GM12864 (cell line): ENCODE measurements at regions not wholly inside any gene's neighbourhood (a gene's known extent, or its start where the extent isn't known, plus 50 kb on each side); places are given as distances from the start of the nearest gene placed in this dataset.
"Not testable (repeated sequence)": the region's sequence is repeated elsewhere in the genome, so short reads cannot be mapped to it uniquely, and the experiment has no call there.

Experiments used
- DNase-seq: peaks from one replicate; pipeline ENCODE4 v3.0.0-alpha.2; 2011; ENCODE audit warnings: low read depth
- H3K4me3 ChIP-seq: 2 replicates; pipeline ENCODE4 v1.5.1; 2011; ENCODE audit warnings: mild to moderate bottlenecking, low read depth, low read length, control low read depth
- CTCF ChIP-seq: IDR thresholded peaks from 2 replicates; pipeline ENCODE4 v1.5.1; 2011; ENCODE audit warnings: low read depth, mild to moderate bottlenecking, moderate library complexity, low read length, control low read depth, inconsistent platforms; ENCODE audit errors: missing control alignments

- DNase-seq, H3K4me3 ChIP-seq: not testable (repeated sequence)
Observed at GRCh38 chr16:29334776-29335548, 71.5 kb downstream of the NPIPB11 start.

GRCh38 chr16:29333492-29334097 lies 72.9 kb downstream of the NPIPB11 start:
- not testable (repeated sequence) for H3K4me3 ChIP-seq, DNase-seq

GRCh38 chr16:29330623-29331022 lies 75.9 kb downstream of the NPIPB11 start:
- not testable (repeated sequence) for H3K4me3 ChIP-seq, DNase-seq

- DNase-seq, H3K4me3 ChIP-seq: not testable (repeated sequence)
Observed at GRCh38 chr16:29328528-29328927, 78.0 kb downstream of the NPIPB11 start.

- not testable (repeated sequence) for H3K4me3 ChIP-seq, DNase-seq
Observed at GRCh38 chr16:29327631-29328408, 78.7 kb downstream of the NPIPB11 start.

GRCh38 chr16:29326164-29327125 lies 80.1 kb downstream of the NPIPB11 start:
- not testable (repeated sequence) for DNase-seq, H3K4me3 ChIP-seq

GRCh38 chr16:29323725-29324124 lies 82.8 kb downstream of the NPIPB11 start:
- H3K4me3 ChIP-seq, DNase-seq: not testable (repeated sequence)

GRCh38 chr16:29321585-29321984 lies 84.9 kb downstream of the NPIPB11 start:
- TF ChIP-seq CTCF, result no peak
- no peak overlapping the region for H3K4me3 ChIP-seq

GRCh38 chr16:29321000-29321393 lies 85.5 kb downstream of the NPIPB11 start:
- no peak for DNase-seq
- H3K4me3 ChIP-seq, result no peak overlapping the region
- TF ChIP-seq CTCF, result no peak

More at GRCh38 chr16:29321585-29321984, 84.9 kb downstream of the NPIPB11 start:
- DNase-seq, result no peak

GRCh38 chr16:29320274-29320999 lies 86.1 kb downstream of the NPIPB11 start:
- no peak overlapping the region for H3K4me3 ChIP-seq
- TF ChIP-seq CTCF, result no peak
- DNase-seq, result no peak
